OCI-LY1 (cell line): ENCODE measurements at regions not wholly inside any gene's neighbourhood (a gene's known extent, or its start where the extent isn't known, plus 50 kb on each side); places are given as distances from the start of the nearest gene placed in this dataset.

Source experiments
- H2AFZ ChIP-seq: fragments of 200-600 bp; sonication (generic), shearing (Covaris generic); 2 replicates; pipeline ENCODE4 v1.6.0; 2014; ENCODE audit warnings: antibody characterized with exemption, mild to moderate bottlenecking, low read length
- H3F3A ChIP-seq: fragments of 200-600 bp; sonication (generic), shearing (Covaris generic); 2 replicates; pipeline ENCODE4 v1.6.0; 2014; ENCODE audit warnings: mild to moderate bottlenecking, antibody characterized with exemption, low read length, moderate library complexity; ENCODE audit not compliant: insufficient read depth
- H3K27ac ChIP-seq: fragments of 200-600 bp; sonication (generic); 2 replicates; pipeline ENCODE4 v1.5.1; 2014; ENCODE audit warnings: low read length, mixed run types, mild to moderate bottlenecking, low read depth; ENCODE audit not compliant: poor library complexity, severe bottlenecking
- H3K27me3 ChIP-seq: fragments of 200-600 bp; sonication (generic); 2 replicates; pipeline ENCODE4 v1.6.0; 2014; ENCODE audit warnings: antibody characterized with exemption, mild to moderate bottlenecking, low read length, moderate library complexity; ENCODE audit not compliant: insufficient read depth
- H3K36me3 ChIP-seq: fragments of 200-600 bp; sonication (generic); 2 replicates; pipeline ENCODE4 v1.6.1; 2014; ENCODE audit warnings: mild to moderate bottlenecking, antibody characterized with exemption, low read length, moderate library complexity, mixed read lengths; ENCODE audit not compliant: insufficient read depth
- H3K4me1 ChIP-seq: fragments of 200-600 bp; sonication (generic); 2 replicates; pipeline ENCODE4 v1.5.1; 2014; ENCODE audit warnings: mild to moderate bottlenecking, low read length, moderate library complexity; ENCODE audit not compliant: insufficient read depth, severe bottlenecking
- H3K4me2 ChIP-seq: fragments of 200-600 bp; sonication (generic), shearing (Covaris generic); 2 replicates; pipeline ENCODE4 v1.6.1; 2014; ENCODE audit warnings: low read length
- H3K4me3 ChIP-seq: fragments of 200-600 bp; sonication (generic); 2 replicates; pipeline ENCODE4 v1.5.1; 2014; ENCODE audit warnings: low read length, low read depth, mild to moderate bottlenecking, mixed read lengths; ENCODE audit not compliant: poor library complexity, severe bottlenecking
- H3K79me2 ChIP-seq: fragments of 200-600 bp; shearing (Covaris generic); 2 replicates; pipeline ENCODE4 v1.6.1; 2016; ENCODE audit warnings: mixed run types, low read length, mixed read lengths; ENCODE audit not compliant: insufficient read depth
- H3K9ac ChIP-seq: fragments of 200-600 bp; sonication (generic), shearing (Covaris generic); 2 replicates; pipeline ENCODE4 v1.6.1; 2014; ENCODE audit warnings: mild to moderate bottlenecking, low read length, mixed read lengths
- H3K9me2 ChIP-seq: fragments of 200-600 bp; sonication (generic), shearing (Covaris generic); 2 replicates; pipeline ENCODE4 v1.6.1; 2014; ENCODE audit warnings: low read depth, mild to moderate bottlenecking, low read length, mixed read lengths
- H3K9me3 ChIP-seq: fragments of 200-600 bp; shearing (Covaris generic); 2 replicates; pipeline ENCODE4 v1.6.1; 2014; ENCODE audit warnings: low read length, mixed read lengths
- H4K20me1 ChIP-seq: fragments of 200-600 bp; sonication (generic), shearing (Covaris generic); 2 replicates; pipeline ENCODE4 v1.6.0; 2016; ENCODE audit warnings: mild to moderate bottlenecking, low read length; ENCODE audit not compliant: insufficient read depth
- CTCF ChIP-seq: fragments of 200-600 bp; sonication (generic), shearing (Covaris generic); IDR thresholded peaks from 2 replicates; pipeline ENCODE4 v1.5.1; 2017; ENCODE audit warnings: mild to moderate bottlenecking, antibody characterized with exemption, low read length, moderate library complexity, mixed read lengths
- EZH2 ChIP-seq: fragments of 200-600 bp; sonication (generic), shearing (Covaris generic); IDR thresholded peaks from 2 replicates; pipeline ENCODE4 v1.8.0; 2017; ENCODE audit warnings: borderline replicate concordance, mixed run types, mild to moderate bottlenecking, antibody characterized with exemption, low read length, moderate library complexity, mixed read lengths

- Histone ChIP-seq H4K20me1 (no peaks in the 10 kb centered on the region), H3K27ac (no peak overlapping the region), H3K4me3 (no peak overlapping the region), H3K79me2 (no peaks in the 10 kb centered on the region), H3K9ac (no peak overlapping the region), H2AFZ (no peak overlapping the region), H3K27me3 (no peaks in the 10 kb centered on the region), H3K4me2 (no peak overlapping the region), H3K36me3 (no peaks in the 10 kb centered on the region), H3K9me2 (no peaks in the 10 kb centered on the region), H3K9me3 (no peaks in the 10 kb centered on the region), H3K4me1 (no peaks in the 10 kb centered on the region), H3F3A (no peaks in the 10 kb centered on the region)
- no peak for TF ChIP-seq EZH2
- no peak for TF ChIP-seq CTCF
Observed at GRCh38 chr6:67353861-67354260, 1281.2 kb upstream of the ADGRB3 start.

- H3K4me1 ChIP-seq = no peaks in the 10 kb centered on the region
Observed at GRCh38 chr6:67352717-67353116, 1282.4 kb upstream of the ADGRB3 start.

GRCh38 chr6:67350729-67351128, 1284.4 kb upstream of the ADGRB3 start:
- H3K9ac ChIP-seq = no peak overlapping the region
- no peaks in the 10 kb centered on the region for H4K20me1 ChIP-seq
- TF ChIP-seq CTCF (no peak), EZH2 (no peak)
- H3K4me1 ChIP-seq = no peaks in the 10 kb centered on the region
- no peaks in the 10 kb centered on the region for H3K9me2 ChIP-seq
- H2AFZ ChIP-seq = no peak overlapping the region
- no peak overlapping the region for H3K27ac ChIP-seq
- H3F3A ChIP-seq = no peaks in the 10 kb centered on the region
- no peaks in the 10 kb centered on the region for H3K9me3 ChIP-seq
- H3K4me3 ChIP-seq = no peak overlapping the region
- no peaks in the 10 kb centered on the region for H3K79me2 ChIP-seq
- no peaks in the 10 kb centered on the region for H3K36me3 ChIP-seq
- no peak overlapping the region for H3K4me2 ChIP-seq
- no peaks in the 10 kb centered on the region for H3K27me3 ChIP-seq

More at GRCh38 chr6:67352717-67353116, 1282.4 kb upstream of the ADGRB3 start:
- Histone ChIP-seq H3K9me2 (no peaks in the 10 kb centered on the region), H3K4me2 (no peak overlapping the region), H3K27ac (no peak overlapping the region), H3K4me3 (no peak overlapping the region), H3K36me3 (no peaks in the 10 kb centered on the region), H3K79me2 (no peaks in the 10 kb centered on the region), H2AFZ (no peak overlapping the region), H3K9ac (no peak overlapping the region), H3K27me3 (no peaks in the 10 kb centered on the region), H3F3A (no peaks in the 10 kb centered on the region), H4K20me1 (no peaks in the 10 kb centered on the region), H3K9me3 (no peaks in the 10 kb centered on the region)
- TF ChIP-seq EZH2 = no peak
- TF ChIP-seq CTCF = no peak
